Glutamatergic neuron (in vitro differentiated cells): ENCODE measurements at regions not wholly inside any gene's neighbourhood (a gene's known extent, or its start where the extent isn't known, plus 50 kb on each side); places are given as distances from the start of the nearest gene placed in this dataset.

Source experiments
- DNase-seq: peaks from one replicate; pipeline ENCODE4 v3.0.0; 2022
- H3K27ac Mint-ChIP-seq: one replicate; pipeline ENCODE4 v1.8.0; 2020; ENCODE audit warnings: mild to moderate bottlenecking, mixed read lengths, inconsistent platforms; ENCODE audit not compliant: unreplicated experiment
- H3K27me3 Mint-ChIP-seq: one replicate; pipeline ENCODE4 v1.8.0; 2020; ENCODE audit warnings: mild to moderate bottlenecking, moderate library complexity, mixed read lengths, inconsistent platforms; ENCODE audit not compliant: unreplicated experiment
- H3K36me3 Mint-ChIP-seq: one replicate; pipeline ENCODE4 v1.8.0; 2020; ENCODE audit warnings: mild to moderate bottlenecking, mixed read lengths, inconsistent platforms; ENCODE audit not compliant: unreplicated experiment
- H3K4me1 Mint-ChIP-seq: one replicate; pipeline ENCODE4 v1.8.0; 2020; ENCODE audit warnings: mild to moderate bottlenecking, low read depth, mixed read lengths, inconsistent platforms; ENCODE audit not compliant: unreplicated experiment
- H3K4me3 Mint-ChIP-seq: one replicate; pipeline ENCODE4 v1.8.0; 2020; ENCODE audit warnings: mild to moderate bottlenecking, mixed read lengths, inconsistent platforms; ENCODE audit not compliant: unreplicated experiment
- H3K9me3 Mint-ChIP-seq: one replicate; pipeline ENCODE4 v1.8.0; 2020; ENCODE audit warnings: mild to moderate bottlenecking, moderate library complexity, mixed read lengths, inconsistent platforms; ENCODE audit not compliant: unreplicated experiment
- TF ChIP-seq, protein P1 (sequence below): fragments of 200-600 bp; sonication (generic); IDR thresholded peaks from one replicate; pipeline ENCODE4 v1.5.0; 2021; ENCODE audit not compliant: partially characterized antibody, unreplicated experiment

DNA sequence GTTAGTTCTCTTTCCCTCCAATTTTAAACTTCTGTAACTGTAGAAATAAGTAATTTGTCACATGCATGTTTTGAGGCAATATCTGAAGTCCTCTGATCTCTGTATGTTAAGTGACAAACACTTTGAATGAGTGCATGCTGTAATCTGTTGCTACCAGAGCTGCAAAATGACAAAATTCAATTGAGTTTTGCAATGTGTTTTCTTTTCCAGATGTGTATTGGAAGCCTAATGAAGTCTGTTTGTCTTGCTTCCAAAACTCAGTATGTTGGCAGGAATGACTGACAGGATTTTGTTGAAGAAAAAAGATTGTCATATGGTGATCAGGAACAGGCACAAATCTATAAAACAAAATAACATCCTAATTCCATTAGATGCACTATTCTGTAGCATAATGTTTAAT lies 561.6 kb upstream of the CDH8 start:
- TF ChIP-seq, protein P1, sequence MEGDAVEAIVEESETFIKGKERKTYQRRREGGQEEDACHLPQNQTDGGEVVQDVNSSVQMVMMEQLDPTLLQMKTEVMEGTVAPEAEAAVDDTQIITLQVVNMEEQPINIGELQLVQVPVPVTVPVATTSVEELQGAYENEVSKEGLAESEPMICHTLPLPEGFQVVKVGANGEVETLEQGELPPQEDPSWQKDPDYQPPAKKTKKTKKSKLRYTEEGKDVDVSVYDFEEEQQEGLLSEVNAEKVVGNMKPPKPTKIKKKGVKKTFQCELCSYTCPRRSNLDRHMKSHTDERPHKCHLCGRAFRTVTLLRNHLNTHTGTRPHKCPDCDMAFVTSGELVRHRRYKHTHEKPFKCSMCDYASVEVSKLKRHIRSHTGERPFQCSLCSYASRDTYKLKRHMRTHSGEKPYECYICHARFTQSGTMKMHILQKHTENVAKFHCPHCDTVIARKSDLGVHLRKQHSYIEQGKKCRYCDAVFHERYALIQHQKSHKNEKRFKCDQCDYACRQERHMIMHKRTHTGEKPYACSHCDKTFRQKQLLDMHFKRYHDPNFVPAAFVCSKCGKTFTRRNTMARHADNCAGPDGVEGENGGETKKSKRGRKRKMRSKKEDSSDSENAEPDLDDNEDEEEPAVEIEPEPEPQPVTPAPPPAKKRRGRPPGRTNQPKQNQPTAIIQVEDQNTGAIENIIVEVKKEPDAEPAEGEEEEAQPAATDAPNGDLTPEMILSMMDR, result no peak
- Mint-ChIP-seq H3K27me3 (peaks cover 2% of the 10 kb centered on the region), H3K4me1 (no peaks in the 10 kb centered on the region), H3K36me3 (no peaks in the 10 kb centered on the region), H3K27ac (no peak overlapping the region), H3K9me3 (no peaks in the 10 kb centered on the region), H3K4me3 (no peak overlapping the region)
- DNase-seq, result no peak

DNA sequence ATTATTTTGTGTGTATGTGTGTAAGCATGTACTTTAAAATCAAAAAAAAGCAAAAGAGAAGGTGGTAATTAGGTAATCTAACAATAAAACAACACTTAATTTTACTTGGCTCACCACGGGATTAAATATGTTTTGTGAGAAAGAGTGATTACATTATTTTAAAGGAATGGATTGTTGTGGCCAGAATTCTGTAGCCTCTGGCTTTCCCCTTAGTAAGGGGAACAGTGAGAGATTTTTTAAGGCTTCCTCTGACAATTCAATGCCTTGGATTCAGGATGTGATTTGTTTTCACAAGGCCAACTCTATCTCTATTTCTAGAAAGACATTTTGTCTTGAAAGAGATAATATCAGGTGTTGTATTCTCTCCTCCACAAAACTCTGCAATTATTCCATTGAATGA lies 560.3 kb upstream of the CDH8 start:
- TF ChIP-seq, protein P1, result no peak
- Mint-ChIP-seq H3K4me1 (no peaks in the 10 kb centered on the region), H3K4me3 (no peak overlapping the region), H3K36me3 (no peaks in the 10 kb centered on the region), H3K27me3 (peaks cover 2% of the 10 kb centered on the region), H3K27ac (no peak overlapping the region), H3K9me3 (no peaks in the 10 kb centered on the region)
- DNase-seq, result no peak

DNA sequence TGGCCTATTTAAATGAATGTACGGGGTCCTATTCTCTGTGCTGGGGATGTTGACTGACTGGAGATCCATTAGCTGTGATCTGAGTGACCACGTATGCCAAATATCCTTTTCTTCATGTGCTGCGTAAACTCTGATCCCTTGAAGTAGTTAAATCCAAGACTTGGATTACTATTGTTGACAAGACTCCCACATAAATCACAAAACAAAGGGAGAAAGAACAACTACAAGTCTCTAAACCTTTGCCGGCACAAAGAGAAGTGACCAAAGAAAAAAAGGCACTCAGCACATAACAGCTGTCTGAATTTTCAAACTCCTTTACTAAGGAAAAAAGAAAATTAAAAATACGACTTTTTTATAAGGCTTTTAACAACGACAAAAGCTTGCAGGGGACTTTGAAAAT lies 559.9 kb upstream of the CDH8 start:
- Mint-ChIP-seq H3K27me3 (peaks cover 2% of the 10 kb centered on the region), H3K4me1 (no peaks in the 10 kb centered on the region), H3K36me3 (no peaks in the 10 kb centered on the region), H3K27ac (no peak overlapping the region), H3K9me3 (no peaks in the 10 kb centered on the region), H3K4me3 (no peak overlapping the region)
- no peak for DNase-seq
- TF ChIP-seq, protein P1, result no peak

DNA sequence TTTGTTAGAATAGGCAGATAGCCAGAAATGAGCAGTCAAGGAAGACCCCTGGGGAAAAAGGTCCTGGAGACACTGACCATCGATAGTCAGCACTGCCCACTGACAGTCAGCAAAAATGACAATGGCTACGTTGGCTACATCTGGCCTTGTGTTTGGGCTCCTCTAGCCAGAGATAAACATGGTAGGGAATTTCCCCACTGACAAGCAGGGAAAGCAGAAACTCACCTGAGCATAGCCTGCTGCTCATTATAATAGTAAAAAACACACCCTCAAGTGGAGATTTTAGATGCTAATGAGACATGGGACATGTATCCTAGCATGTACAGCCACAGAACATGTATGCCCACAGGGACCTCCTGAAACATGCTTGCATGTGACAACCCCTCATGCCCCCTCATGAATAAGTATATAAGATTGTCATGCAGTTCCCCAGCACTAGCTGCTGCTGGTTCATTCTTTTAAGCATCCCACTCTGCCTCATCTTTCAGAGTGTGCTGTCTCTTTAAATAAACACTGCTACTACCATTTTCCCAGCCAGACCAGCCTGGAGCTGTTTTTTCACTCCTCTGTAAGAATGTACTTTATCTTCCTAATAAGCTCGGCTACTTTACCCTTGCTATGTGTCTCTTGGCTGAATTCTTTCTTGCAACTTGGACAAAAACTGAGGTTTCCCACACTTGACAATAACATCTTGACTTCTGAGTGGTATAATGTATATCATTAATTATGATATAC lies 550.1 kb upstream of the CDH8 start:
- Mint-ChIP-seq H3K36me3 (peaks cover 8% of the 10 kb centered on the region), H3K9me3 (no peaks in the 10 kb centered on the region), H3K27ac (no peak overlapping the region), H3K4me1 (no peaks in the 10 kb centered on the region), H3K27me3 (no peaks in the 10 kb centered on the region), H3K4me3 (no peak overlapping the region)
- TF ChIP-seq, protein P1, result no peak
- DNase-seq, result no peak

DNA sequence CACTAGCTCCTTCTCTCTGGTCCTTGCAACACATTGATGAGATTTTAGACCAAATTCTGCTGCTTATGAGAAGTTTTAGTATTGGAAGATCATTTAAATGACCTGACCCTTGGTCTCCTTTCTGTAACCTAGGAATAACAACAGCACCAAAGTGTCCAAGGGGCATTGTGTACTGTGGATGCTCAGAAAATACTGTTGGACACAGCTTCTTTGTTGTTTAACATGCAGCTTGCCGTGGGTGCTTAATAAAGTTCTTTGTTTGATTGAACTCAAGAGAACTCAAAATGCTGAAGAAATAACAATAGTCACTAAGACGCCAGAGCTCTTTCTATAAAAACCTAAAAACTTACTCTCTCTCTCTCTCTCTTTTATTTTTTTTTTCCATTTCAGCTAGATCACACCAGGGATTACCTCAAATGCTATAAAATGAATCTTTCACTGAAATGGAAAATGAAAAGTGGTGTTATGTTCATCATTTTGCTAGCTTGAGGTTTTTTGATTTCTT lies 548.9 kb upstream of the CDH8 start:
- TF ChIP-seq, protein P1, result no peak
- Mint-ChIP-seq H3K27me3 (no peaks in the 10 kb centered on the region), H3K4me3 (no peak overlapping the region), H3K9me3 (no peaks in the 10 kb centered on the region), H3K4me1 (no peaks in the 10 kb centered on the region), H3K36me3 (peaks cover 8% of the 10 kb centered on the region), H3K27ac (no peak overlapping the region)
- DNase-seq, result no peak
